D721Med (cell line): ENCODE measurements at regions not wholly inside any gene's neighbourhood (a gene's known extent, or its start where the extent isn't known, plus 50 kb on each side); places are given as distances from the start of the nearest gene placed in this dataset.

Source experiments
- DNase-seq: peaks from one replicate; pipeline ENCODE4 v3.0.0; 2011; ENCODE audit warnings: low spot score; ENCODE audit not compliant: insufficient read length
- FAIRE-seq: peaks from 2 replicates; lab custom pipeline; 2011; peaks lifted over from hg19 to GRCh38; lab: Jason Lieb, UNC
- TF ChIP-seq, protein P1 (sequence below): IDR thresholded peaks from 2 replicates; pipeline ENCODE4 v1.5.1; 2012; ENCODE audit warnings: mild to moderate bottlenecking, control low read depth; ENCODE audit not compliant: insufficient read depth; ENCODE audit errors: missing control alignments

DNA sequence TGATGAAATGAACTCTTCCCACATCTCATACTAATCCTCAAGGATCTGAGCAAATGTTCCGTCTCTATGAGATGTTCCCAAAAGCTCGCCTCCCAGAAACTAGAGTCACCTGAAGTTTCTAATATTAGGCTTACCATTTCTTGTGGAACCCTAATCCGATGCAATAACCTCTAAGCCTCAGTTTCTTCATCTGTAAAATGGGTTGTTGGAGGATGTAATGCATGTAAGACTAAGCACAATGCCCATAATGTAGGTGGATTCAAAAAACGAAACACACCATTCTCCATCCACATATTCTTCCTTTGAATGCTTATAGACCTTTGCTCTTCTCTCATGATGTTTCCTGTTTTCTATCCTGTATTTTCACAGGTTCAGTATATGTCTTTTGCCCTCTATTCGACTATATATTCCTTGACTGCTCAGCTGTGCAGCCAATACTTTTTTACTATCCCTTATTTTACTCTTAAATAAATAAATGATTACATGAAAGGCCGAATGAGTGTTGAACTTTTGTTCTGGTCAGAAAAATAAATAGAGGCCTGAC, 307.3 kb upstream of the G2E3 start:
- DNase-seq (no peak), FAIRE-seq (no peak)
- TF ChIP-seq, protein P1, sequence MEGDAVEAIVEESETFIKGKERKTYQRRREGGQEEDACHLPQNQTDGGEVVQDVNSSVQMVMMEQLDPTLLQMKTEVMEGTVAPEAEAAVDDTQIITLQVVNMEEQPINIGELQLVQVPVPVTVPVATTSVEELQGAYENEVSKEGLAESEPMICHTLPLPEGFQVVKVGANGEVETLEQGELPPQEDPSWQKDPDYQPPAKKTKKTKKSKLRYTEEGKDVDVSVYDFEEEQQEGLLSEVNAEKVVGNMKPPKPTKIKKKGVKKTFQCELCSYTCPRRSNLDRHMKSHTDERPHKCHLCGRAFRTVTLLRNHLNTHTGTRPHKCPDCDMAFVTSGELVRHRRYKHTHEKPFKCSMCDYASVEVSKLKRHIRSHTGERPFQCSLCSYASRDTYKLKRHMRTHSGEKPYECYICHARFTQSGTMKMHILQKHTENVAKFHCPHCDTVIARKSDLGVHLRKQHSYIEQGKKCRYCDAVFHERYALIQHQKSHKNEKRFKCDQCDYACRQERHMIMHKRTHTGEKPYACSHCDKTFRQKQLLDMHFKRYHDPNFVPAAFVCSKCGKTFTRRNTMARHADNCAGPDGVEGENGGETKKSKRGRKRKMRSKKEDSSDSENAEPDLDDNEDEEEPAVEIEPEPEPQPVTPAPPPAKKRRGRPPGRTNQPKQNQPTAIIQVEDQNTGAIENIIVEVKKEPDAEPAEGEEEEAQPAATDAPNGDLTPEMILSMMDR, result no peak

DNA sequence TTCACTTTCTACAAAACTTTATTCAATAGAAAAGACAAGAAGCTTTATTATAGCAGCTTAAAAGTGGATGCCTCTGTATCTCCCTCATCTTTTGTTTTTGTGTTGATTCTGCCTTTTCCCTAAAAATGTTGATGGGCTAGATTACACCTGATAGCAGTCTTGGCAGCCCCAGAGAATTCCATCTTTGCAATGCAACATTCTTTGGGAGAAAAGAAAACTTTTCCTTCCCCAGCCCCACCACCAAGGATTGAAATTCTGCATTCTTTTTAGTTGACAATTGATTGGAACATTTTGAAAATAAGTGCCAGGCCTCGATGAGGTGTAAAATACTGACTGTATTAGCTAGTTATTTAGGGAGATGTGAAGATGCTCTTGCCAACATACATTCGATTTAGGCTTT, 306.8 kb upstream of the G2E3 start:
- TF ChIP-seq, protein P1, result no peak
- FAIRE-seq, result no peak
- no peak for DNase-seq

DNA sequence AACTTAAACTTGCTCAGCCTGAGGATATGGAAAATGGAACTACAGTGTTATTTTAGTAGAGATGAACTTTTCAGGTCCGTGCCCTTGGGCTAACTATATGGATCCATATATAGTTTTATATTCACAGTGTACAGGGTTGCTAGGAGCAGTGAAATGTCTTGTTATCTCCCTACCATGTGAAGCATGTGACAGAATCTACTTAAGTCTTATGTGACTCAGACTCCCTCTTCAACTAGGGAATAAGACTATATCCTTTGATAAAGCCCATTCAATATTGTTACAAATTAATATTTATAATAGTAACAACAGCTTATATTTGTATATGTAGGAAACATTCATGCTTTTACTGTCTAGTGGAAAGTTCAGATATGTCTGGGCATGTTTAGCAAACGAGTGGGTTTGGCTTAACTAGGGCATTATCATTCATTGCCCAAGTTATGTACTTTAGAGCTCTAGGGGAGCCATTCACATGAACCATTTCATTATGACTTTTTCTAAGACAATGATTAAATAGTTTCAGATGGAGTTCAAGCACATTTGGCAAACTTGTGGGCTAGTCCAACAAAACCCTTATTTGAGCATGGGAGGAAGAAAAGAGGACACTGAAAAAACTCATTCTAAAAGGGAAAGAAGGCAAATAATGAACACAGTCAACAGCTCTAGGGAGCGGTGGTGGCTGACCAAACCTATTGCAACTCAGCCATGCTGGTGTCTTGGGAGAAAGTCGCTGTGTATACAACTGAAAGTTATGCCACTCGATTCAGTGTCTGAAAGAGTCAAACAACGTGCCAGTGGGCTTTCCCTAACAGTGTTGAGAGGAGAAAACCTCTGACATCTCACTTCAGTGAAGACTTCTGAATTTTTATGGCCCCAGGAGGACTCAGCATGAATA, 305.9 kb upstream of the G2E3 start:
- FAIRE-seq, result no peak
- TF ChIP-seq, protein P1, result no peak
- no peak for DNase-seq

DNA sequence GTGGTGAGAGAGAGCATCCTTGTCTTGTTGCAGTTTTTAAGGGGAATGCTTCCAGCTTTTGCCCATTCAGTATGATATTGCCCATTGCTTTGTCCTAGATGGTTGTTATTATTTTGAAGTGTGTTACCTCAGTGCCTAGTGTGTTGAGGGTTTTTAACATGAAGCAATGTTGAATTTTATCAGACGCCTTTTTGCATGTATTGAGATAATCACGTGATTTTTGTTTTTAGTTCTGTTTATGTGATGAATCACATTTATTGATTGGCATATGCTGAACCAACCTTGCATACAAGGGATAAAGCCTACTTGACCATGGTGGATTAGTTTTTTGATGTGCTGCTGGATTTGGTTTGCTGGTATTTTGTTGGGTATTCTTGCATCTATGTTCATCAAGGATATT, 302.3 kb upstream of the G2E3 start:
- DNase-seq, result no peak
- TF ChIP-seq, protein P1, result no peak
- FAIRE-seq, result no peak

GRCh38 chr14:30257946-30258661, 300.9 kb upstream of the G2E3 start:
- no peak for DNase-seq
- no peak for FAIRE-seq
- TF ChIP-seq, protein P1, result no peak

GRCh38 chr14:30260833-30261607, 297.9 kb upstream of the G2E3 start:
- DNase-seq (no peak), FAIRE-seq (no peak)
- TF ChIP-seq, protein P1, result no peak
